ENCODE measurements at regions not wholly inside any gene's neighbourhood (a gene's known extent, or its start where the extent isn't known, plus 50 kb on each side); places are given as distances from the start of the nearest gene placed in this dataset.

DNA sequence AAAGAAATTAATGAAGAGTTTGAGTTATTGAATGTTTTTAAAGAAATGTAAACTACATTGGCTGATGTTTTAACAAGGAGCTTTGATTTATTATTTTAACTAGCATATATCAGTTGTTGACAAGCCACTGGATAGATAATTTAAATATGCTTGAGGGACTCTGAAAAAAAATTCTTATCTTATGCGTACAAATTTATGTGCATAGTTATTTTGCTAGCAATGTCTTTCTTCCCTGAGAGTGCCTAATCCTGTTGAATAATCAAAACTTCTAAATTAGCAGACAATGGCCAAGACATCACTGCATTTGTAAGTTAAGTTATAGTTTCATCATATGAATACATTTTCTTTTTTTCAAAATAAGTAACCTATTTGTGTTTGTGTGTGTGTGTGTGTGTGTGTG lies 342.3 kb downstream of the MED10 start:
- no peaks in the 10 kb centered on the region for H3K9me3 ChIP-seq (ENCODE audit: control insufficient read depth, low read depth, low read length)

More for the DNA sequence above, 342.3 kb downstream of the MED10 start:
- Histone ChIP-seq H3K9ac (ENCODE audit: extremely low read depth, insufficient read length, low read length) (no peak overlapping the region), H3K23ac (ENCODE audit: insufficient read length, low read depth, low read length) (no peak overlapping the region), H4K8ac (replicated peaks; ENCODE audit: insufficient read length, low read depth, low read length) (no peak overlapping the region), H3K56ac (ENCODE audit: insufficient read length, low read depth, low read length) (no peak overlapping the region), H3T11ph (ENCODE audit: low read length) (no peak overlapping the region), H4K20me1 (ENCODE audit: control insufficient read depth, insufficient read depth, insufficient read length) (no peaks in the 10 kb centered on the region), H2BK12ac (ENCODE audit: insufficient read length, low read depth, low read length) (no peak overlapping the region), H3K14ac (ENCODE audit: insufficient read depth, low read length) (no peak overlapping the region), H3K27me3 (ENCODE audit: insufficient read depth, low read length) (no peaks in the 10 kb centered on the region), H2AFZ (ENCODE audit: low read length) (no peak overlapping the region), H3K79me1 (ENCODE audit: insufficient read depth, low read depth, low read length, poor library complexity, severe bottlenecking) (no peaks in the 10 kb centered on the region), H3K18ac (ENCODE audit: insufficient read length, low read depth, low read length) (no peak overlapping the region), H2AK5ac (ENCODE audit: insufficient read length, low read length) (no peak overlapping the region), H4K91ac (ENCODE audit: insufficient read length, low read depth, low read length) (no peak overlapping the region), H2BK20ac (ENCODE audit: low read depth, low read length, poor library complexity, severe bottlenecking) (no peak overlapping the region), H3K27ac (ENCODE audit: insufficient read length, low read depth, low read length) (no peak overlapping the region), H3K79me2 (ENCODE audit: insufficient read depth, low read length) (no peaks in the 10 kb centered on the region), H2BK15ac (ENCODE audit: low read depth, low read length) (no peak overlapping the region), H3K4ac (ENCODE audit: low read depth, low read length) (no peak overlapping the region), H3K4me2 (ENCODE audit: insufficient read depth, insufficient read length, low read length) (no peak overlapping the region), H2BK120ac (ENCODE audit: low read depth, low read length, poor library complexity, severe bottlenecking) (no peak overlapping the region), H3K23me2 (ENCODE audit: insufficient read length, low read depth, low read length, poor library complexity, severe bottlenecking) (no peaks in the 10 kb centered on the region), H3K4me1 (ENCODE audit: insufficient read depth, low read length) (no peaks in the 10 kb centered on the region), H2BK5ac (ENCODE audit: insufficient read length, low read length) (no peak overlapping the region), H4K5ac (ENCODE audit: insufficient read length, low read depth, low read length) (no peak overlapping the region)
- WGBS (ENCODE audit: extremely low coverage, insufficient read length, low lambda C conversion rate) = no CpG with 5 or more reads among the region's 1 CpG
- DNase-seq = no peak
- Mint-ChIP-seq H3K36me3 (ENCODE audit: insufficient read depth in 1 of 3, low read depth in 3 of 3) (peaks cover 0 to 12% (median 5%) of the 10 kb centered on the region in 3 experiments; a peak in 5 of 7 replicates), H3K27ac (no peak overlapping the region; a peak in 1 of 7 replicates), H3K4me3 (no peak overlapping the region), H3K27me3 (ENCODE audit: low read depth) (no peaks in the 10 kb centered on the region; the same call in 1 of the 2 replicates), H3K9me3 (peaks cover 12 to 14% of the 10 kb centered on the region in 2 experiments), H3K4me1 (peaks cover 10 to 11% of the 10 kb centered on the region in 2 experiments)
- TF ChIP-seq, protein P1, sequence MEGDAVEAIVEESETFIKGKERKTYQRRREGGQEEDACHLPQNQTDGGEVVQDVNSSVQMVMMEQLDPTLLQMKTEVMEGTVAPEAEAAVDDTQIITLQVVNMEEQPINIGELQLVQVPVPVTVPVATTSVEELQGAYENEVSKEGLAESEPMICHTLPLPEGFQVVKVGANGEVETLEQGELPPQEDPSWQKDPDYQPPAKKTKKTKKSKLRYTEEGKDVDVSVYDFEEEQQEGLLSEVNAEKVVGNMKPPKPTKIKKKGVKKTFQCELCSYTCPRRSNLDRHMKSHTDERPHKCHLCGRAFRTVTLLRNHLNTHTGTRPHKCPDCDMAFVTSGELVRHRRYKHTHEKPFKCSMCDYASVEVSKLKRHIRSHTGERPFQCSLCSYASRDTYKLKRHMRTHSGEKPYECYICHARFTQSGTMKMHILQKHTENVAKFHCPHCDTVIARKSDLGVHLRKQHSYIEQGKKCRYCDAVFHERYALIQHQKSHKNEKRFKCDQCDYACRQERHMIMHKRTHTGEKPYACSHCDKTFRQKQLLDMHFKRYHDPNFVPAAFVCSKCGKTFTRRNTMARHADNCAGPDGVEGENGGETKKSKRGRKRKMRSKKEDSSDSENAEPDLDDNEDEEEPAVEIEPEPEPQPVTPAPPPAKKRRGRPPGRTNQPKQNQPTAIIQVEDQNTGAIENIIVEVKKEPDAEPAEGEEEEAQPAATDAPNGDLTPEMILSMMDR (conservative IDR thresholded peaks at IDR 0.05) = no peak
